Bone marrow (tissue), 2 donors: ENCODE measurements at regions not wholly inside any gene's neighbourhood (a gene's known extent, or its start where the extent isn't known, plus 50 kb on each side); places are given as distances from the start of the nearest gene placed in this dataset.

ENCODE experiments used
- DNase-seq, 2 donors: peaks; one replicate each; lab custom pipeline; 2025; lab: John Stamatoyannopoulos, UW

DNA sequence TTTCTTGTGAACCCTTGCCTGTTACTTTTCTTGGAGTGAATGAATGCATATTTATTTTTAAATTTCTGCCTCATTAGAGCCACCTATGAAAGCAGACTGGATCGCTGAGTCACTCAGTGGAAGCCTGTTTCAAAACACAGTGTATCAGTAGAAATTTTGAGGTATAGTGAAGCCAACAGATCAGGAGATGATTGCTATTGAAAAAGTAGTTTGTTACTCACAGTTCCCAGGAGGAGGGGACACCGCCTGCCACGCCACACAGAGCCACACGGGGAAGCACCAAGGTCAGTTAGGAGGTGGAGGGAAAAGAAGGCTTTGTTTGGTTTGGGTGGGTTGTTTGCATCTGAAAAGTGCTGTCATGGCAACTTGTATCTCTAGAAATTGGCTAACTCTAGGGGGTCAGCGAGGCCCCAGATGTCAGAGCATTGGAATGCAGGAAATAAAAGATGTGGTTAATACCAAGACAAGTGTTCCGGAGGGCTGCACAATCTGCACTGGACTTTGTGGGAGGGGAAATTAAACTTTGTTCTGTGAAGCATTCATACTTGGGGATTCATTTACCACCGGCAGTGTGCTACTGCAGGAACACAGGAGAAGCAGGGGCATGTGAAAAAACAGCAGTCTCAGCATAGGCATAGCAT is 106.4 kb upstream of the SDK1 start:
- no peak for DNase-seq

- no peak for DNase-seq
Measured at GRCh38 chr7:3195160-3195559, 105.9 kb upstream of the SDK1 start.

DNA sequence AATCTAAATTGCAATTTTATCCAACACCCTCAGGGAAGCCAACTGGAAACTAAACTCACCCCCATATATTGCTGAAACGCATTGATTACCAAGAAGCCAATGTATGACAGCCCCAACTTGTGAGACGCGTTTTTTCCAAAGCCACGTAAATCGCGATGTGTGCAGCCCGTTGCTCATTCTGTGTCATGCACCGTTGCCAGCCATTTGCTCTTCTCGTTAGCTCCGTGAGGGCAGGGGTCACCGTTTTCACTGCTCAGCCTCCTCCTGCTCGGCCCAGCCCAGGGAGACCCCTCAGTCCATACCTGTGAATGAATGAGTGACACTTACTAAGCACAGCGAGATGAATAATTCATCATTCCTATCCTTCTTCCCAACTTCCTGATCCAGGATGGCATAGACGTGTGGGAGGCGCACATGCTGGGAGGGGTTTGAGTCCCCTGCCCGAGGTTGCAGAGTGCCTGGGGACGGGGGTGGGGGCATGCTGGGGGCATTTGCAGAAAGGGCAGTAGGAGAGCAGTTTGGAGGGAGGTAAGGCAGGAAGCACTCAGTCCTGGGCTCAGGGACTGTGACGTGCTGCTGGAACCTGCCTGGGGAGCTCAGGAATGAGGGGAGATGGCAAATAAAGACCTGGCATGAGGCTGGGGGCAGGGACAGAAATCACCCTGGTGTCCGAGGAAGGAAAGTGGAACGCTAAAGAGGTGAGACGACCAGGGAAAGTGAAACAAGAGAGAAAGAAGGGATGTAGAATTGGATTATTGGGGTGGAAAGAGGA is 104.2 kb upstream of the SDK1 start:
- no peak for DNase-seq

DNA sequence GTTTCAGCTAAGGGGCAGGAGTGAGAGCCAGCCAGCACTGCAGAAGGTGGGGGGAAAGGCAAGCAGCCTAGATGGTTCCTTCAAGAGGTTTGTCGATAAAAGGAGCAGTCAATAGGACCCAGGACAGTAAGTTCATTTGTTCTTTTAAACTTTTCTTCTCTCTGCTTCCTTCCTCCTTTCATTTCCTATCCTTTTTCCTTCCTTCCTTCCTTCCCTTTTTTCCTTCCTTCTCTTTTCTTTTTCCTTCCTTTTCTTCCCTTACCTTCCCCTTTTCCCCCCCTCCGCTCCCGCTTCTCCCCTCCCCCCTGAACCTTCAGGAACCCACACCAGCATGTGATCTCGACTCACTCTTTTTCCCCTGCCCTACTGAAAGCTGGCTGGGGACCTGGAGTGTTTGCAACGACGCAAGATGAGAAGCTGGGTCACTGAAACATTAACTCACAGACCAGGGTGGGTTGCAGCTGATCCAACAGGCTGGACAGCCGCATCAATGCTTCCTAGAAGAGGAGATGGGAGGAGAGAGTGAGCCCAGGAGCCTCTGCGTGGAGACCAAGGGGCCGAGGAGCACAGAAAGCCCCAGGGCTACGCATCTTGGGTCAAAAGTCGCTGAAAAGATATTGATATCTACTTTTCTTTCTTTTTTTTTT is 103.4 kb upstream of the SDK1 start:
- DNase-seq = no peak

GRCh38 chr7:3198316-3198715 is 102.7 kb upstream of the SDK1 start:
- DNase-seq = no peak

GRCh38 chr7:3200504-3200903 is 100.5 kb upstream of the SDK1 start:
- no peak for DNase-seq

DNA sequence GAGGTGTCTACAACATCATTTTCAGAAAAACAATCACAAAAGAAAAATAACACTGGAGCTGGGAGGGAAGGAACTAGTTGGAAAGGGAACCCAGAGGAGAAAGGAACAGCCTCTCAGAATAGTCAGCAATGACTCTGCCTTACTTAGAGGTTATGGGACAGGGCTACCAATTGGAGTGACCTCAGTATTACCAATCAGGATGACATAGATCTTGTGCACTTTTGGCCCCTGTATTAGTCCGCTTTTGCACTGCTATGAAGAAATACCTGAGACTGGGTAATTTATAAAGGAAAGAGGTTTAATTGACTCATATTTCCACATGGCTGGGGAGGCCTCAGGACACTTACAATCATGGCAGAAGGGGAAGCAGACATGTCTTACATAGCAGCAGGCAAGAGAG is 99.7 kb upstream of the SDK1 start:
- no peak for DNase-seq

DNA sequence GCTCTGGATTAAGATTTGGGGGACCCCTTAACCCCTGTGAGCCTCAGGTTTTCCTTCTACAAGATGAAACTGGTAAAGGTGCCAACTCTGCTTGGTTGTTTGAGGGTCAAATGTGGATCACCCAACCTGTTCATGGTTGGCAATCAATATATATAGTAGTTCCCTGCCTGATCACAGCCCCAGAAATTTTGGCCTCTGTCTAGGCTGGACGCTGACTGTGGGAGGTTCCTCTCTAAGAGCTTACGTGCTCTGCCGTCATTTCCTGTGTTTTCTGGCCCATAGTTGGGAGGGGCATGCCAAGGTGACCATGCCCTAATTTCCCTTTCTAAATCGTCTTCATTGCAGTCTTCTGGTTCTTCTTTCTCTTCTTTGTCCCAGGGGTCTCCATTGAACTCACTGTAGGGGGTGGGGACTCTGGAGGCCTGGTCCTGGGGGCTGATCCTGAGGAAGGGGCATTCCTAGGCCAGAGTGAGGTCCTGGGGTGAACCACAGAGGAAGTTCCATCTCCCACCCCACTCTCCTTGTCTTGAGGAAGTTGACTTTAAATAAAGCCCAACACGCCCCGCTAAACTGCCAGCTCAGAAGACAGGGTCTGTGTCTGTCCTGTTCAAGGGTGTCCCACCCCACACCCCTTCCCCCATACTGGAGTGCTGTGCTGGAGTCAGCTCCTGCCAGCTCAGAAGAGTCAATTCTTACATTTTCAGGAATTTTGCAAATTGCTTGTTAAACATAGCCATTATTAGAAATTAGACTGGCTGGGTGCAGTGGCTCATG is 98.9 kb upstream of the SDK1 start:
- DNase-seq = no peak

DNA sequence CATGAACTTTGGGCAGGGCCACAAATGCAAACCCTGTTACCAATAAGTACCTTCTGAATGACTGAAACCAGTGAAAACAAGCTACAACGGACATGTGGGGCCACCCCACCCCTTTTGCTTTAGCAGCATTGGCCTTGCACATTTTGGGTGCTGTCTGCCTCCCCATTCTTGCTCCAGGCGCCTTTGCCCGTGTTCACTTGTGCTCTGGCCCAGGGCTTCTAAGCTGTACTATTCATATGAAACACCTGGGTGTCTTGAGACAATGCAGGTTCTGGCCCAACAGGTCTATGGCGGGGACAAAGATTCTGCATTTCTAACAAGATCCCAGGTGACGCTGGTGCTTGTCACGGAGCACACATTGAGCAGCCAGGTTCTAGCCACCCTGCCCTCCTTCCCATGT is 96.5 kb upstream of the SDK1 start:
- DNase-seq = no peak

- no peak for DNase-seq
Measured at GRCh38 chr7:3206101-3206500, 95.0 kb upstream of the SDK1 start.

DNA sequence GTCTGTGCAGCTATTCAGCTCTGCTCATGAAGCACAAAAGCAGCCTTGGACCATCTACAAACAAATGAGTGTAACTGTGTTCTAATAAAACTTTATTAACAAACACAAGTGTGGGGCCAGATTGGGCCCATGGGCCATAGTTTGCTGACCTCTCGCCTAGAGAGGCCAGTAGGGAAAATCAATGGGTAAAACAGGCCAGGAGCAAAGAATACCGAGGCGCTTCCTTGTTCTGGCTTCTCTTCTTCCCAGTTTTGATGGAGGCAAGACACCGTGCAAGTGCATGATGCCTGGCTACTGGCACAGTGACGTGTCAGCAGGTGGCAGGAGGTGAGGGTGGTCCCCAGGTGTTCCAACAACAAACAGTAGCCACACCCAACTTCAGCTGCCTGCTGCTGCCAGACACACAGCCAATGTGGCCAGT is 94.3 kb upstream of the SDK1 start:
- no peak for DNase-seq

DNA sequence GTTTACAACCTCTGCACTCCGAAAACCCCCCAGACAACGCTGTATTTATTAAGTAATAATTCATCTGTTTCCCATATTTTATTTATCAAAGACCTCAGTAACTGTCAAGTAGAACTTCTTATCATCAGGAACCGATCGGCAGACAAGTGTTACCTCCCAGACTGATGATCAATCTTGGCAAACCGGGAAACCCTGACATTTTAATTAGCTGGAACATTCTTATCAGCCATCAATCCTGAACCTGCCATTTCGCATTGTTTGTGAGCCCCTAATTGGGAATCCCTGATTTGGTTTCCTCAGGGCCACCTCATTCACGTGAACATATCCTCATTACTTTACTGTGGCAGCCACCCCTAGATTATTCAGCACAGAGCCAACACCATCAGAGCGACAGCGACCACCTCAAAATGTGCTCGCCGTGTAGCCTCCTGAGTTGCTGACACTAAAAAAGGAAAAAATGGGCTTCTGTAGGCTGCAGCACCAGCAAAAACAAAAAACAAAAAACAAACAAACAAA is 93.6 kb upstream of the SDK1 start:
- DNase-seq = no peak

DNA sequence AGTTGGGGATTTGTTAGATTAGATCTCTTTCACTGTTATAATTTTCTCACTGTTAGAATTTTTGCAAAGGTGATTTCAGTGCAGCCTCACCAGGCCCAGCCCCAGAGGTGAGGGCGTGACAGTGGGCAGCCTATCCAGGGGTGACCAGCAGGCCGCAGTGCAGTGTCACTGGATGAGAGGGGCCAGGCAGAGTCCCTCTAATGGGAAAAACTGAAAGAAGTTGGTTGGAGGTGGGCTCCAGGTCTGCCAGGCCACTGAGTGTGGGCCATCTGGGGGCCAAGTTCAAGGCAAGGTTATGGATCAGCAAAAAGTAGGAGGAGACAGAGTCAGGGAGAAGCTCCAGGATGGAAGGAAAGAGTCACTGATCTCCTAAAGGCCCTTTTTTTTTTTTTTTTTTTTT is 90.5 kb upstream of the SDK1 start:
- DNase-seq = no peak

- no peak for DNase-seq
Measured at GRCh38 chr7:3214090-3214413, 87.0 kb upstream of the SDK1 start.

GRCh38 chr7:3215624-3216585 is 85.1 kb upstream of the SDK1 start:
- no peak for DNase-seq

DNA sequence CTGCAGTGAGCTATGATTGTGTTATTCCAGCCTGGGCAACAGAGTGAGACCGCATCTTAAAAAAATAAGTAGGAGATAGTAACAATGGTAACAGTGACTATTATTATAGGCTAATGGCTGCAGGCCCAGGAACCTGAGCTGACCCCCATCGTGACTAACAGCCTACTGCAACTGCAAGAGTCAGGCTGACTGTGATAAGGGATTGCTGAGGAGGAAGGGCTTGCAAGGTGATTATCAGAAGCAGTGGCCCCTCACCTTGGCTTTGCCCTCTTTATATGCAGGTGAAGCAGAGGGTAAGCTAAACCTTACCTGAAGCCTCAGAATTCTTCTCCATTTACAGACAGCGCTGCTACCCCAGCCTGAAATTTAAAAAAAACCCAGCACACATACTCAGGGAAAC is 83.9 kb upstream of the SDK1 start:
- DNase-seq = no peak

- DNase-seq = no peak
Measured at GRCh38 chr7:3218411-3219225, 82.4 kb upstream of the SDK1 start.

GRCh38 chr7:3229904-3230470 is 71.1 kb upstream of the SDK1 start:
- DNase-seq = no peak

DNA sequence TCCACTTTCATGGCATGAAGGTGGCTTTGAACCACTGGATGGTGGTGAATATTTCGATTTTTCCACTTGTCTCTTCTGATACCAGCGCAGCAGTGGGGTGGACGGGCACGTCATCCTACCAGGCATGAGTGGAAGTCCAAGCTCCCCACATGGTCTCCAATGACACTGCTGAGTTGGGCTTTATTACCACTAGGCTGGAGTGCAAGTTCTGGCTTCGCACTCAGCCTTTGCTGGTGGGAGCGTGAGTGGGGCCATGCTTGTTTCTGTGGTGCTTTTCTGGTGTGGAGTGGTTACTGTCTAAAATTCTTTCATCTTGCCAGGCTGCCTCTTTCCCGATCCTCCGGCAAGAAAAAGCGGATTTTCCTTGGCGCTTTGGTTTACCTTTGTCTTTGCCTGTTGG is 70.1 kb upstream of the SDK1 start:
- no peak for DNase-seq

DNA sequence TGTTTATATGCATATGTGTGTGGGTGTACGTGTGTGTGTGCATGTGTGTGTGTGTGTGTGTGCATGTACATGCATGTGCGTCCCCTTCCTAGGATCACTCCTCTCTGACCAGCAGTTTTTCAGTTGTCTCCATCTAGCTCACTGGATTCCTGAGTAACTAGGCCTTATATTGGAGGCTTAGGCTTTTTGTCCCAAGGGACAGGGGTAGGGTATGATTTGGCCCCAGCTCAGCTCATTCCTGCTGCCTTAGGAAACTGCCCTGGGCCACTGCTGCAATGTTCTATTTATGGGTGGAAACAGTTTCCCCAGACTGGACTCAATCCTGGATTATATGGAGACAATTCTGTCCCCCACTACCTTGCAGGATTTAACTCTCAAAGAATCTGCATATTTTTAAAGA is 68.8 kb upstream of the SDK1 start:
- DNase-seq = no peak
